Left ventricle myocardium inferior (tissue), 1 donor: ENCODE measurements at regions not wholly inside any gene's neighbourhood (a gene's known extent, or its start where the extent isn't known, plus 50 kb on each side); places are given as distances from the start of the nearest gene placed in this dataset.
"Not testable (repeated sequence)": the region's sequence is repeated elsewhere in the genome, so short reads cannot be mapped to it uniquely, and the experiment has no call there.

Source experiments
- DNase-seq: peaks from one replicate; pipeline ENCODE4 v3.0.0-alpha.2; 2020
- H3K27ac ChIP-seq: fragments of 200-600 bp; replicated peaks from 2 replicates; pipeline ENCODE4 v1.8.0; 2021
- H3K27me3 ChIP-seq: fragments of 200-600 bp; 2 replicates; pipeline ENCODE4 v1.8.0; 2021; ENCODE audit warnings: low read depth
- H3K36me3 ChIP-seq: fragments of 200-600 bp; 2 replicates; pipeline ENCODE4 v1.8.0; 2021
- H3K4me1 ChIP-seq: fragments of 200-600 bp; 2 replicates; pipeline ENCODE4 v1.8.0; 2021
- H3K4me3 ChIP-seq: fragments of 200-600 bp; 2 replicates; pipeline ENCODE4 v1.8.0; 2021; ENCODE audit warnings: mild to moderate bottlenecking, moderate library complexity
- H3K9me3 ChIP-seq: fragments of 200-600 bp; replicated peaks from 2 replicates; pipeline ENCODE4 v1.8.0; 2021
- CTCF ChIP-seq: fragments of 200-600 bp; IDR thresholded peaks from 2 replicates; pipeline ENCODE4 v1.8.0; 2021; ENCODE audit warnings: antibody characterized with exemption, mild to moderate bottlenecking, borderline replicate concordance
- intact Hi-C: fragments of 100-400 bp; cut with micrococcal nuclease; formaldehyde crosslinking; loops from one replicate; pipeline ENCODE4 v1.11.0; 2022
- donor health status: DM: no; HTN: yes; CAD: no; lungs with severe emphysema.

- no peak for DNase-seq
- Histone ChIP-seq H3K4me1 (peaks cover 20% of the 10 kb centered on the region), H3K9me3 (peaks cover 9% of the 10 kb centered on the region), H3K27ac (no peak overlapping the region), H3K27me3 (no peaks in the 10 kb centered on the region), H3K36me3 (no peaks in the 10 kb centered on the region), H3K4me3 (no peak overlapping the region)
- no peak for TF ChIP-seq CTCF
- intact Hi-C loops = no loop called here
Measured at GRCh38 chr4:38333219-38333618, 330.8 kb upstream of the KLF3 start.

- H3K4me1 ChIP-seq = peaks cover 9% of the 10 kb centered on the region
- no peak for DNase-seq
- intact Hi-C loops = no loop called here
- TF ChIP-seq CTCF = no peak
- no peak overlapping the region for H3K4me3 ChIP-seq
- H3K27ac ChIP-seq = no peak overlapping the region
- H3K36me3 ChIP-seq = no peaks in the 10 kb centered on the region
- no peaks in the 10 kb centered on the region for H3K27me3 ChIP-seq
- H3K9me3 ChIP-seq = peaks cover 25% of the 10 kb centered on the region
Measured at GRCh38 chr4:38334791-38335190, 329.2 kb upstream of the KLF3 start.

GRCh38 chr4:38338939-38339338, 325.1 kb upstream of the KLF3 start:
- H3K27ac ChIP-seq, intact Hi-C loops, H3K4me3 ChIP-seq, DNase-seq, H3K27me3 ChIP-seq, H3K4me1 ChIP-seq, H3K36me3 ChIP-seq: not testable (repeated sequence)
- peaks cover 28% of the 10 kb centered on the region for H3K9me3 ChIP-seq

GRCh38 chr4:38343608-38344007, 320.4 kb upstream of the KLF3 start:
- TF ChIP-seq CTCF = no peak
- Histone ChIP-seq H3K9me3 (peaks cover 26% of the 10 kb centered on the region), H3K27me3 (no peaks in the 10 kb centered on the region), H3K4me3 (no peak overlapping the region), H3K36me3 (no peaks in the 10 kb centered on the region), H3K4me1 (no peaks in the 10 kb centered on the region), H3K27ac (no peak overlapping the region)
- DNase-seq = no peak
- intact Hi-C loops = no loop called here

GRCh38 chr4:38344929-38345328, 319.1 kb upstream of the KLF3 start:
- H3K4me1 ChIP-seq = no peaks in the 10 kb centered on the region
- no peaks in the 10 kb centered on the region for H3K27me3 ChIP-seq
- peaks cover 13% of the 10 kb centered on the region for H3K9me3 ChIP-seq
- intact Hi-C loops = no loop called here
- H3K36me3 ChIP-seq = no peaks in the 10 kb centered on the region
- DNase-seq = no peak
- TF ChIP-seq CTCF = no peak
- no peak overlapping the region for H3K4me3 ChIP-seq
- no peak overlapping the region for H3K27ac ChIP-seq

GRCh38 chr4:38347251-38347650, 316.7 kb upstream of the KLF3 start:
- H3K4me1 ChIP-seq = no peaks in the 10 kb centered on the region
- no peak overlapping the region for H3K27ac ChIP-seq
- intact Hi-C loops = no loop called here
- H3K9me3 ChIP-seq = peaks cover 20% of the 10 kb centered on the region
- no peak for DNase-seq
- TF ChIP-seq CTCF = no peak
- no peak overlapping the region for H3K4me3 ChIP-seq
- H3K27me3 ChIP-seq = no peaks in the 10 kb centered on the region
- no peaks in the 10 kb centered on the region for H3K36me3 ChIP-seq
